NCI-H460 (cell line): ENCODE measurements at regions not wholly inside any gene's neighbourhood (a gene's known extent, or its start where the extent isn't known, plus 50 kb on each side); places are given as distances from the start of the nearest gene placed in this dataset.

ENCODE experiments used
- DNase-seq: peaks from one replicate; pipeline ENCODE4 v3.0.0-alpha.2; 2016; ENCODE audit warnings: low read depth; ENCODE audit errors: extremely low read depth

GRCh38 chr2:235139956-235140800 is 188.4 kb downstream of the SH3BP4 start:
- no peak for DNase-seq

GRCh38 chr2:235140801-235141081 is 188.9 kb downstream of the SH3BP4 start:
- no peak for DNase-seq

- no peak for DNase-seq
Measured at GRCh38 chr2:235141411-235142128, 189.8 kb downstream of the SH3BP4 start.

GRCh38 chr2:235142601-235143000 is 190.8 kb downstream of the SH3BP4 start:
- DNase-seq, result peak; percentile 6

GRCh38 chr2:235143789-235144188 is 192.0 kb downstream of the SH3BP4 start:
- DNase-seq, result no peak

GRCh38 chr2:235144291-235144690 is 192.5 kb downstream of the SH3BP4 start:
- DNase-seq, result no peak

- DNase-seq, result no peak
Measured at GRCh38 chr2:235146206-235146605, 194.4 kb downstream of the SH3BP4 start.

- no peak for DNase-seq
Measured at GRCh38 chr2:235146871-235147565, 195.2 kb downstream of the SH3BP4 start.

- no peak for DNase-seq
Measured at GRCh38 chr2:235148201-235149170, 196.7 kb downstream of the SH3BP4 start.

GRCh38 chr2:235149240-235149659 is 197.4 kb downstream of the SH3BP4 start:
- no peak for DNase-seq

GRCh38 chr2:235149736-235150135 is 197.9 kb downstream of the SH3BP4 start:
- DNase-seq, result no peak

- no peak for DNase-seq
Measured at GRCh38 chr2:235151152-235151551, 199.3 kb downstream of the SH3BP4 start.

GRCh38 chr2:235155163-235155562 is 203.3 kb downstream of the SH3BP4 start:
- no peak for DNase-seq

GRCh38 chr2:235156055-235156454 is 204.2 kb downstream of the SH3BP4 start:
- DNase-seq, result no peak

GRCh38 chr2:235157746-235158482 is 206.1 kb downstream of the SH3BP4 start:
- no peak for DNase-seq

GRCh38 chr2:235160281-235160810 is 208.5 kb downstream of the SH3BP4 start:
- DNase-seq, result no peak

GRCh38 chr2:235161565-235161964 is 209.7 kb downstream of the SH3BP4 start:
- no peak for DNase-seq

GRCh38 chr2:235162082-235162836 is 210.4 kb downstream of the SH3BP4 start:
- peak; percentile 81 for DNase-seq

GRCh38 chr2:235162837-235163197 is 211.0 kb downstream of the SH3BP4 start:
- DNase-seq, result no peak
